ENCODE measurements at regions not wholly inside any gene's neighbourhood (a gene's known extent, or its start where the extent isn't known, plus 50 kb on each side); places are given as distances from the start of the nearest gene placed in this dataset.
"Not testable (repeated sequence)": the region's sequence is repeated elsewhere in the genome, so short reads cannot be mapped to it uniquely, and the experiment has no call there.

DNA sequence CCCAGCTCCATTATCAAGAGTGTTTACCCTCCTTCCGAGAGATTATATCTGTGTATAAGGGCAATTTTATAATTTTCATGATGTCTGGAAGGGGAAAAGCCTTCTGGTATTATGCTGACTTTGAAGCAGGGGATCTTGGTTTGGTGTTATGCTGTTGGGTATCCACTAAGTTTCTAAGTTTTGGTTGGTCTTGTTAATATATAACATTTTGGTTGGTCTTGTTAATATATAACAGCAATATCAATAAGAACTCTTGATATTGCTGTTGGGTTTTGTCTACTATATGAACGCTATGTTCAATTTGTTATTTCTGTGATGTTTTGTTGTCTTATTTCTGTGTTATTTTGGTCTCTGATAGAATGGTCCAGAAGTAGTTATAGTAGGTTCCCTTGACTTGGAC lies 349.2 kb upstream of the LRFN5 start:
- no peak overlapping the region for H3K27ac ChIP-seq
- CTCF ChIA-PET = no interaction called here

DNA sequence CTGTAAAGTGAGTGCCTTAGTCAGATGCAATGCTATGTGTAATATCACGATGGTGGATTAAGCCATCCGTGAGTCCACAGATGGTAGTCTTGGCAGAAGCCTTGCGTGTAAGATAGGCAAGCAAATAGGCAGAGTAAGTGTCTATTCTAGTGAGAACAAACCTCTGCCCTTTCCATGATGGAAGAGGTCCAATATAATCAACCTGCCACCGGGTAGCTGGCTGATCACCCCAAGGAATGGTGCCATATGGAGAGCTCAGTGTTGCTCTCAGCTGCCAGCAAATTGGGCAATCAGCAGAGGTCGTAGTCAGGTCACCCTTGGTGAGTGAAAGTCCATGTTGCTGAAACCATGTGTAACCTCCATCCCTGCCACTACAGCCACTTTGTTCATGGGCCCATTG lies 371.2 kb upstream of the LRFN5 start:
- no peak overlapping the region for H3K27ac ChIP-seq
- no peak for TF ChIP-seq CTCF (conservative IDR thresholded peaks at IDR 0.05; ENCODE audit: low read depth)
- no peak for DNase-seq (ENCODE audit: low spot score)
- ChIA-PET CTCF (interaction anchor here (0.6 kb wide), 1 partner anchor 107 kb away, joined by 3 read pairs; no protein-coding TSS in a partner anchor), POLR2A (ENCODE audit: low non-redundant PET) (no interaction called here)

More for the DNA sequence above, 349.2 kb upstream of the LRFN5 start:
- POLR2A ChIA-PET (ENCODE audit: low non-redundant PET) = no interaction called here
- no peak for DNase-seq (ENCODE audit: low spot score)
- no peak for TF ChIP-seq CTCF (conservative IDR thresholded peaks at IDR 0.05; ENCODE audit: low read depth)

DNA sequence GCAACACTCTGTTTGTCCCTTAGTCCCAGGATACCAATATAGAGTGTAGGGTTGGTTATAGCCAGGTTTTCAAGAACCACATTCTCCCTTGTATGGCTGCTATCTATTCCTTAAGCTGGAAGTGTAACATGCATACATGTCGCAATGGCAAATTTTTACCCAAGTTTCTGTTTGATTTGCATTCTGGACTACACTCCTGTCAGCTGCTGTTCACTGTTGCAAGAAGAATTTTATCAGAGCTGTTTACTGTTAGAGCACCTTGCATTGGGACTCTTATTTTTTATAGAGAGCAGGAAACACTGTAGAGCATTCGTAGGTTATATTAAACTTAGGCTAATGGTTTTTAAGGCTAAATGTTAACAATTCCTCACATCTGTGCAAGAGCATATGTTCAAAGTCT lies 376.0 kb upstream of the LRFN5 start:
- POLR2A ChIA-PET (ENCODE audit: low non-redundant PET) = no interaction called here
- no peak for DNase-seq (ENCODE audit: low spot score)
- CTCF ChIA-PET = no interaction called here
- no peak overlapping the region for H3K27ac ChIP-seq
- no peak for TF ChIP-seq CTCF (conservative IDR thresholded peaks at IDR 0.05; ENCODE audit: low read depth)

- DNase-seq (ENCODE audit: low spot score) = no peak
- ChIA-PET POLR2A (ENCODE audit: low non-redundant PET) (no interaction called here), CTCF (no interaction called here)
- TF ChIP-seq CTCF (conservative IDR thresholded peaks at IDR 0.05; ENCODE audit: low read depth) = no peak
- H3K27ac ChIP-seq = no peak overlapping the region
Observed at GRCh38 chr14:41229824-41230223, 376.9 kb upstream of the LRFN5 start.

GRCh38 chr14:41225433-41225832 lies 381.2 kb upstream of the LRFN5 start:
- H3K27ac ChIP-seq = no peak overlapping the region
- CTCF ChIA-PET = no interaction called here
- no peak for TF ChIP-seq CTCF (conservative IDR thresholded peaks at IDR 0.05; ENCODE audit: low read depth)
- POLR2A ChIA-PET (ENCODE audit: low non-redundant PET) = no interaction called here
- DNase-seq (ENCODE audit: low spot score) = no peak

- POLR2A ChIA-PET (ENCODE audit: low non-redundant PET) = no interaction called here
- CTCF ChIA-PET = no interaction called here
- H3K27ac ChIP-seq = no peak overlapping the region
- TF ChIP-seq CTCF (conservative IDR thresholded peaks at IDR 0.05; ENCODE audit: low read depth) = no peak
- no peak for DNase-seq (ENCODE audit: low spot score)
Observed at GRCh38 chr14:41222581-41222980, 384.1 kb upstream of the LRFN5 start.

DNA sequence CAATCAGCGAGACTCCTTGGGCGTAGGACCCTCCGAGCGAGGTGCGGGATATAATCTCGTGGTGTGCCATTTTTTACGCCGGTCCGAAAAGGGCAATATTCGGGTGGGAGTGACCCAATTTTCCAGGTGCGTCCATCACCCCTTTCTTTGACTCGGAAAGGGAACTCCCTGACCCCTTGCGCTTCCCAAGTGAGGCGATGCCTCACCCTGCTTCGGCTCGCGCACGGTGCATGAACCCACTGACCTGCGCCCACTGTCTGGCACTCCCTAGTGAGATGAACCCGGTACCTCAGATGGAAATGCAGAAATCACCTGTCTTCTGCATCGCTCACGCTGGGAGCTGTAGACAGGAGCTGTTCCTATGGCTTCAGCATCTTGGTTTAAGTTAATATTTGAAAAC lies 391.7 kb upstream of the LRFN5 start:
- H3K27ac ChIP-seq; POLR2A ChIA-PET (ENCODE audit: low non-redundant PET); CTCF ChIA-PET; DNase-seq (ENCODE audit: low spot score): not testable (repeated sequence)

Measured in RWPE1 (cell line).